ENCODE measurements at regions not wholly inside any gene's neighbourhood (a gene's known extent, or its start where the extent isn't known, plus 50 kb on each side); places are given as distances from the start of the nearest gene placed in this dataset.
"Not testable (repeated sequence)": the region's sequence is repeated elsewhere in the genome, so short reads cannot be mapped to it uniquely, and the experiment has no call there.

- DNase-seq: no peak
Observed at GRCh38 chr5:97544678-97545077, 361.6 kb upstream of the RIOK2 start.

GRCh38 chr5:97545446-97545845 lies 362.4 kb upstream of the RIOK2 start:
- no peak for DNase-seq

GRCh38 chr5:97545886-97546535 lies 363.0 kb upstream of the RIOK2 start:
- no peak for DNase-seq

- DNase-seq: no peak
Observed at GRCh38 chr5:97547430-97547829, 364.4 kb upstream of the RIOK2 start.

GRCh38 chr5:97547999-97548738 lies 365.1 kb upstream of the RIOK2 start:
- no peak for DNase-seq

GRCh38 chr5:97548739-97549080 lies 365.7 kb upstream of the RIOK2 start:
- no peak for DNase-seq

GRCh38 chr5:97549496-97549895 lies 366.4 kb upstream of the RIOK2 start:
- DNase-seq: no peak

GRCh38 chr5:97550164-97550563 lies 367.1 kb upstream of the RIOK2 start:
- DNase-seq: no peak

GRCh38 chr5:97550818-97551217 lies 367.8 kb upstream of the RIOK2 start:
- DNase-seq: no peak

GRCh38 chr5:97553604-97554452 lies 370.8 kb upstream of the RIOK2 start:
- DNase-seq: no peak

- DNase-seq: no peak
Observed at GRCh38 chr5:97554977-97555643, 372.1 kb upstream of the RIOK2 start.

GRCh38 chr5:97555644-97555981 lies 372.6 kb upstream of the RIOK2 start:
- no peak for DNase-seq

- no peak for DNase-seq
Observed at GRCh38 chr5:97559827-97560598, 377.0 kb upstream of the RIOK2 start.

- DNase-seq: no peak
Observed at GRCh38 chr5:97560599-97560993, 377.5 kb upstream of the RIOK2 start.

- no peak for DNase-seq
Observed at GRCh38 chr5:97563050-97563657, 380.1 kb upstream of the RIOK2 start.

- no peak for DNase-seq
Observed at GRCh38 chr5:97568382-97568781, 385.3 kb upstream of the RIOK2 start.

GRCh38 chr5:97570242-97570641 lies 387.2 kb upstream of the RIOK2 start:
- no peak for DNase-seq

- DNase-seq: no peak
Observed at GRCh38 chr5:97575322-97575721, 392.3 kb upstream of the RIOK2 start.

GRCh38 chr5:97576956-97577355 lies 393.9 kb upstream of the RIOK2 start:
- DNase-seq: no peak

GRCh38 chr5:97579977-97580376 lies 396.9 kb upstream of the RIOK2 start:
- not testable (repeated sequence) for DNase-seq

GRCh38 chr5:97580746-97581145 lies 397.7 kb upstream of the RIOK2 start:
- no peak for DNase-seq

Measured in left kidney (tissue), 1 donor.